ENCODE measurements at regions not wholly inside any gene's neighbourhood (a gene's known extent, or its start where the extent isn't known, plus 50 kb on each side); places are given as distances from the start of the nearest gene placed in this dataset.
"Not testable (repeated sequence)": the region's sequence is repeated elsewhere in the genome, so short reads cannot be mapped to it uniquely, and the experiment has no call there.

DNA sequence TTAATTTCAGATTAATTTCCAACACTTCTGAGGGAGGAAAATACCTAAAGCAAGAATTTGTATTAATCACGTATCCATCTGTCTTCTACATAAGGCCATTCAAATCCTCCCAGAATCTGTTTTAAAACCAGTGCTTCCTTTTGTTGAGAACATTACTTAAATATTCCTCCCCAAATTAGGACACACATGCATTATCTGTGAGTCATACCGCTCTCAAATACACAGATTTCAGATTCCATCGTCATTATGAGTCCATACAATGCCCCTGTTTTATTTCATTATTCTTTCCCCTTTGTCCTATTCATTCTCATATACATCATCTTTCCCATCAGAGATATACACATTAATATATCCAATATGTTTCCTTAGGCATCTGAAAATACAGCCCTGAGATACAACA, 57.3 kb upstream of the PRSS12 start:
- no peak for DNase-seq

DNA sequence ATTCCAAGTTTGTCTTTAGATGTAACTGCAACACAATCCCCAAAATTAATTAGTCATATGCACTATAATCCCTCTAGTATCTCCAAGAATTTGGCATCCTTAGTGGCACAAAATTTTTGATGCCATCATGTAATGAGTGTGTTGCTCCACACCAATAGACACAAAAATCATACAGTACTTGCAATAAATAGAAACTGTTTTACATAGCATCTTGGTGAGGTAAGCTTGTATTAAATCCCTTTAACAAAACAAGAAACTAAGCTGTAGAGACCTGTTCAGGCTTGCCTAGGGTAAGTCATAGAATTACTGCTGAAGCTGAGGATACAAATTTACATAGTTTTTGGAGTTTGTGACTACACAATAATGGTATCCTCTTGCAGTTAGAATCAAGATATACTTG, 64.5 kb upstream of the PRSS12 start:
- no peak for DNase-seq

DNA sequence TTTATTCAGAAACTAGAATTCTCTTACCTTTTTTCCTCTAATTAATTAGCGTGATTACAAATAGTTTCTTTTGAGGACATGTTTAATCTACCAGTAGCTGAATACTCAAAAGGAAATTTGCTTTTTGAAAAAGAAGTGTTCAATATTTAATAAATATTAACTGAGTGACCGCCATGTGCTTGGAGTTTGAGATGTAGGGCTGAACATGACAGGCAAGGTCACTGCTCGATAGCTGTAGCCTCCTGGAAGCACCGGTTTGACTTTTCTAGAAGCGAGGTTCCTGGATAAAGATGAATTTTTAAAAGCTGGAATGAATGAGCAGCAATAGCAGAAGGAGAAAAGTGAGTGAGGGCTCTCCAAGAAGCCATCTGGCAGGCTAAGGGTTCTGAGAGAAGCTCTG, 65.0 kb upstream of the PRSS12 start:
- not testable (repeated sequence) for DNase-seq

DNA sequence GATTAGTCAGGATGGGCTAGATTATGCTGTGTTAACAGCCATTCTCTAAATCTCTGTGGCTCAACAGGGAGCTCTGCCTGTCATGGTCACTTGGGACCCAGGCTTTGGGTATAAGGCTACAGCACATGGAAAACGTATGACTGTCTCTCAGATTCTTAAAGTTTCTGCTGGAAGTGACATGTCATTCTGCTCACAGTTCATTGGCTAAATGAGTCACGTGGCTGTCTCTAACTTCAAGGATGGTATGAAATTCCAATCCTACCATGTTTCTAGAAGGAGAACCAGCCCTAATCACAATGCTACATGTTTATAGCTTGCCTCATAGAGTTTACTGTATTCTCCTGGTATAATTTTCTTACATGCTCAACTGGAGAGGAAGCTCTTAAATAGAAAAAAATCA, 65.6 kb upstream of the PRSS12 start:
- not testable (repeated sequence) for DNase-seq

DNA sequence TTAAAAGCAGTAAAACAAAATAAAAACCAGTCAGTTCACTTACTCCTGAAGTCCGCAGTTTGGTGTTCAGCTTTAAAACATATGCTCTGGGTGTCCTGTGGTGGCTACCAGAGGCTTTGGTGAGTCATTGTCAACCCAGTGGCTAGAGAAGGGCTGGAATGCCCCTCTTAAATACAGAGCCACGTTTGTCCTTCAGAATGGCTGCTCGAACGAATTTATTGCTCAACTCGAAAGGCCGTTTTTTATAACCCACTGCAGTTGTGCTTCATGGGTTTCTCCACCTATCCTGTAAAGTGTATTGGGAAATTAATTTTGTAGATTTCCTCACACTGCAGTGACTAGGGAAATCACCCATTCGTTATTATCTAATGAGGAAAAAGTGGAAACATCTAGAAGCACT, 66.8 kb upstream of the PRSS12 start:
- DNase-seq = not testable (repeated sequence)

DNA sequence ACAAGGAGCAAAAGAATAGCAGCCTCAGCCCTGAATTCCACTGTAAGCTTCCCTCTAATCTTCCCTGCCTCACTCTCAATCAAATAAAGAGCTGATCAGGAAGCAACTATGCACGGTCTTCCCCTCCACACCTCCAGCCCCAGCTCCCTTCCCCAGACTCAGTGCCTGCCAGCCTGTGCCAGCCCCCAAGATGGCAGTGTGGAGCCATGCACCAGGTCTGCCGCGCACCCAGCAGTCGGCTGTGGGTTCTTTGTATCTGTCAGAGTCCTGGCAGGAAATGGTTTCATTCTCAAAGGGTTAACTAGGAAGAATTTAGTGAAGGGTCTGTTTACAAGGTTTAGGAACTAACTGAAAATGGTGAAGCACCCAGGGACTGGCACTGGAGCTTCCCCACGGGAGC, 71.3 kb upstream of the PRSS12 start:
- DNase-seq = peak; percentile 20

DNA sequence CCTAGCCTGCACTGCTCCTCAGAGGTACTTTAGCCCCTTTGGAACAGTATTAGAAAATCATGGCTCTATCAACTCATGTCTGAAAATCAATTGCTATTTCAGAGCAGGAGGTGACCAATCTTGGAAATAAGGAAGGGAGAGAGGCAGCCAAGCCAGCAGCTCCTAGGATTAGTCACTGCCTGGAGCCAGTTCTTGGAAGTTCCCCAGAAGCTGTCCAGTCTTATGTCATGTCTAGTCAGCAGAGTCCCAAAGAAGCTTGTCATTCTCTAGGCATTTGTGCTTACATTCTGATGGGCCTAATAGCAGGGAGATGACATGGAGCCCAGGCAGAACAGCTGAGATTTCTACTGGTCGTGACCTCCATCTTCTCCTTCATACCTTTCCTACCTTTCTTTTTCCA, 76.1 kb upstream of the PRSS12 start:
- not testable (repeated sequence) for DNase-seq

DNA sequence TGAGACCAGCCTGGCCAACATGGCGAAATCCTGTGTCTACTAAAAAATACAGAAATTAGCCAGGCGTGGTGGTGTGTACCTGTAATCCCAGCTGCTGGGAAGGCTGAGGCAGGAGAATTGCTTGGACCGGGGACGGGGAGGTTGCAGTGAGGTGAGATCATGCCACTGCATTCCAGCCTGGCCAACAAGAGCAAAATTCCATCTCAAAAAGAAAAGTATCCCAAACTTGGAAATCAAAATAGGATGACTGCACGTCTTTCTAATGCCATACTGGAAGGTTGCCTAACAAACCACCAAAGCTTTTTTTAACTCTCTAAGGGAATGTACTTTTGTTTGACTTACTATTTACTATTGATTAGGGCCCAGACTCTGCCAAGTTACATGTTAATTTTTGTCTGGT, 79.6 kb upstream of the PRSS12 start:
- not testable (repeated sequence) for DNase-seq

DNA sequence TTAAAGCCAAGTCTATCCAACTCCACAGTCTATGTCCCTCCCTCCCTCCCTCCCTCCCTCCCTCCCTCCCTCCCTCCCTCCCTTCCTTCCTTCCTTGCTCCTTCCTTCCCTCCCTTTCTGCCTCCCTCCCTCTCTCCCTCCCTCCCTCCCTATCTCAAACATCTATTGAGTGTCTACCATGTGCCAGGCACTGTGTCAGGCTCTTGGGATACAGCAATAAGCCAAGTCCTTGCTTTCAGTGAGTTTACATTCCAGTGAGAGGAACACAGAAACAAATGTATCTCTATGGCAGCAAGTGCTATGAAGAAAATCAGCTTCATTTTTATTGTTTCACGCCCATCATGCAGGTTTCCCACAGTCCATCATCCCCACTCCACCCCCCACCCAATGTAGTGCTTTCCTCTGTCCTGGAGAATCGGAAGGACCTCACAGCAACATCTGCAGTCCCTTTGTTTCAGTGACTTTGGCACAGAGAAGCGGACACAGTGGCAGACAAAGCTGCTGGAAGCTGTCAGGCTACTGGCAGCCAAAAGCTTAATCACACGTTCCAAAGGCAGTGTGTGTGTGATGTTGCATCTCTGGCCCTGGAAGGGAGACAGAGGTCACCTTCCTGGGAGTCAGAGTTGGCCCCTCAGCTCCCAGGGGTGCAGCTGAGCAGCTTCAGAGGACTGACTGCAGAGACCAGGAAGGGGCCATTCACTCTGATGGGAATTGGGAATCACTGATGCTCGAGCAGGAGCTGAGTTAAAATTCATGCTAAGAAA, 81.0 kb upstream of the PRSS12 start:
- not testable (repeated sequence) for DNase-seq

DNA sequence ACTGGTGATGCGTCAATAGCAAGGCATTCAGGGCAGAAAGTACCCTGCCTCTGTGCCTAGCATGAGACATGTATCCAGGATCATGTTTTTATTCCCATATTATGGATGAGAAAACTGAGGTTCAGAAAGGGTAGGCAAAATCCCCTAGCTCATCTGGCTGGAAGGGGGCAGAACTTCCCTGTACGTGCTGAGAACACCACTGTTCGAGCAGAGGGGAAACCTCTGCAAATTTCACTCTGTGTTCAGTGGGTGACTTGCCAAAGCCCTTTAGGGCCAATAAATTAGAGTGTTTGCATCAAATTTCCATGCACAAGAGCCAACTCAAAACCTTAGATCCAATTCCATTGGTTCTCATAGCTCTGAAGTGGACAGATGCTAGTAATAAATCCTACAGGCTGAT, 82.6 kb upstream of the PRSS12 start:
- DNase-seq = not testable (repeated sequence)

DNA sequence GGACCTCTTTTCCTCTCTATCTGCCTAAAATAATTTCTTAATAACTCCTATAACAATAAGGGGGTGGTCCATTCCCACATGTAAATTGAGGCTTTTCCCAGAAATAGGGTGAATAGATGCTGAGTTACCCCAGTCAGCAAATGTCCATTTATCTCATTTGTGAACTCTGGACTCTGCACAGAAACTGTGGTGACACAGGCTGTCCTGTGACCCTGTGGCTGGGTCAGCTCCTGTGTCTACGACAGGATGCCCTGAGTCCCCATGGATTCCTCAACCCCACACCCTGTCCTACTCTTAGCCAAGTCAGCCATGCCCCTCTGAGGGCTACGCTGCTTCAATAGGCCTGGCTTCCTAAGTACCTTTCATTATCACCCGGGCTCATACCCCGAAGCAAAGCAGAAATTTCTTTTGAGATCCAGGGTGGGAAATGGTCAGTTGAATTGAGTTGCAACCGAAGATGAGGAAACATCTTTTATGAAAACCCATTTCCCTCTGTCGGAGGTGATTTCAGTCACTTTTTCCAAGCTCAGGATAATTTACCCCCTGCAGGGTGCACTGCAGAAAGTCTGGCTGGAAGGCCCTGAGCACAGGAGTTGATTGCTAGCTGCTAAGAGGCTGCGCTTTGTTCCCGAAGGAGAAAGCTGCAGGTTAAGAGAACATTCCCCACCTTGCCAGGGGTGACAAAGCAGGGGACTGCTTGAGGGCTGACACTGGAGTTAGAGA, 89.5 kb upstream of the PRSS12 start:
- DNase-seq = not testable (repeated sequence)

DNA sequence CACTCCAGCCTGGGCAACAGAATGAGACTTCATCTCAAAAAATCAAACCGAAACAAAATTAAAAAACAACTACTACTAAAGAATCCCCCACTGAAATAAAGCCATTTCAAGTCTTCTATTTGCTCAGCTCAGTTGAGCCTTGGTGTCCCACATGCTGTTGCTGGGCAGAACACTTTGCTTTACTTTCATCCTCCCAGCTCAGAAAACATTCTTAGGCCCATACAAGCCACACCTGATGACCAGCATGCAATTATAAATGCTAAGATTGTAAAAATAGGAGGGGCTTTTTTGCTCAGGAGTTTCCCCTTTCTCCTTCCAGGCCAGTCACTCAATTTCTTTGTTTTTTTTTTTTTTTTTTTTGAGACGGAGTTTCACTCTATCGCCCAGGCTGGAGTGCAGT, 94.6 kb upstream of the PRSS12 start:
- DNase-seq = not testable (repeated sequence)

DNA sequence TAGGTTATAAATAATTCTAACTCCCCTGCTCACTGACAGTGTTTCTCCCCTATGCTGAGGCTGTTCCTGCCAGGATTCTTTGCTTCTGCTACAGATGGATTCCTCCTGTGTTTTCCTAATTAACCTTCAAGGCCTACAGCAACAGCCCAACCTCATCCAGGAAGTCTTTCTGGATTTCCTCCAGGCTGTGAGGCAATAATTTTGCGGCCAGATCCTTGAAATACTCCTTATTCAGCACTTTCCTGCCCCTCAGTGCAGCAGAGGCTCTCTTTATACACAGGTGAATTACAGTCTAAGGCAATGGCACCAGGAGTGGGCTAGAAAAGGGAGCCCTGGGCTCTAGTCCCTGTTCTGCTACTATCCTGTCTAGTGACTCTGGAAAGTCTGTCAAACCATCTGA, 102.1 kb upstream of the PRSS12 start:
- DNase-seq = not testable (repeated sequence)

DNA sequence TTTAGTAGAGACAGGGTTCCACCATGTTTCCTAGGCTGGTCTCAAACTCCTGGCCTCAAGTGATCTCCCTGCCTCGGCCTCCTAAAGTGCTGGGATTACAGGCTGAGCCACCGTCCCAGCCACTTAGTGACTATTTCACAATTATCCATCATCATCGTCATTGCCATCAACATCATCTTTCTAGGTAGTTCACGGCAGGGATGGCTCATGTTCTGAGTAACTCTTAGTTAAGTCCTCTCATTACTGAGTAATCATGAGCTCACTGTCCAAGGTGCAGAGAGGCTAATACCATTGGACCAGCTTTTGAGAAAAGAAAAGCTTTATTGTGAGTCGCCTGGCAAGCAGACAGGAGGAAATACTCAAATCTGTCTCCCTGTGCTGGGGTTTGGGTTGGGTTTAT, 108.6 kb upstream of the PRSS12 start:
- DNase-seq = not testable (repeated sequence)

DNA sequence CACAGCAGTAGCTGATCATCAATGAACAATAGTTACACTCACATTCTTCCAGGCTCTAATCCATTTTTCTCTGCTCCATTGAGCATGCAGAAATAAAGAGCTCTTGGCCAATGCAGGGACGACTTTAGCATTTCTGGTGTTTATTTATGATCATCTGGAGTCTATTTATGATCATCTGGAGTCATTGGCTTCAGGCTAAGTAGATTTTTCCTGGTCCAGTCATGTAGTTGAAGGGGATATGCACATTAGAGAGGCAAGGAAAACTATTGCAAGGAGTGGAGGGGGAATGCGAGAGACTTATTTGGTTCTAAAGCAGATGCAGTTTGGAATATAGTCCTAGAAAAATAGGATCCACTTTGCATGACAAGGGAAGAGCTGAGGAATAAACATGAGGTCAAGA, 113.0 kb upstream of the PRSS12 start:
- DNase-seq = not testable (repeated sequence)

DNA sequence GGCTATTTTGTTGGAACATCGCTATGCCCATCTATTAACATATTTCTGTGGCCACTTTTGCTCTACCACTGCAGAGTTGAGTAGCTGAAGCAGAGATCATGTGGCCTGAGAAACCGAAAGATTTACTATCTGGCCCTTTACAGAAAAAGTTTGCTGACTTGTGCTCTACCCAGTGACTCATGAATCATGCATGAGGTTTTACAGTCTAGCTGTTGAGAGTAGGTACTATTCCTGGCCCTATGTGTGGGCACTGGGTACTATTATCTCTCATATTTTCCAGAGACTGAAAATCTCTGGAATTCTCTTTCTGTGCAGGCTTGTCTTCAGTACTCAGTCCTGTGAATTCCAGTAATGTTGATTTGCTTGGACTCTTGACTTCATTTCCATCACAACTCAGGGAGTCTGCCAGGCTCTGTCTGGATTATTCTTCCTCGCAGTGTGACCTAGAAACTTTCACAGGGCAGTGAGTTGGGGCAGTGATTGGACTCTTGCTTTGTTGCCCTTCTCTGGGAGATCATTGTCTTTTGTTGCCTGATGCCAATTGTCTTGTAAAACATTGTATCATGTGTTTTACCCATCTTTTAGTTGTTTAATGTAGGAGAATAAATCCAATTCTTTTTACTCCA, 121.3 kb upstream of the PRSS12 start:
- not testable (repeated sequence) for DNase-seq

DNA sequence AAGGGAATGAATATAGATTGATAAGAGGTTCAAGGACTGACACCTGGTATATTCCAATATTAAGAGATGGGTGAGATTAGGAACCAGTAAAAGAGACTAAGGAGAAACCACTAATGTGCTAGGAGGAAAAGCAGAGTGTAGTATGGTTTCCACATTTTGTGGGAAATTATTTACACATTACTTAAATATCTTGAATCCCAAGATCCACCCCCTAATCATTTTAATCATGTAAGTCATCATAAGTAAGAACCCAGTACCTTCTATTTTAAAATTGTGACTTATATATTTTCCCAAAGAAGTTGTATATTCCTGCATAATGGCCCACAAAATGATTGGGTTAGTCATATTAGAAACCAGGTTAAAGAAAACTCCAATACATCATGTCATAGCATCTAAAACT, 122.0 kb upstream of the PRSS12 start:
- not testable (repeated sequence) for DNase-seq

DNA sequence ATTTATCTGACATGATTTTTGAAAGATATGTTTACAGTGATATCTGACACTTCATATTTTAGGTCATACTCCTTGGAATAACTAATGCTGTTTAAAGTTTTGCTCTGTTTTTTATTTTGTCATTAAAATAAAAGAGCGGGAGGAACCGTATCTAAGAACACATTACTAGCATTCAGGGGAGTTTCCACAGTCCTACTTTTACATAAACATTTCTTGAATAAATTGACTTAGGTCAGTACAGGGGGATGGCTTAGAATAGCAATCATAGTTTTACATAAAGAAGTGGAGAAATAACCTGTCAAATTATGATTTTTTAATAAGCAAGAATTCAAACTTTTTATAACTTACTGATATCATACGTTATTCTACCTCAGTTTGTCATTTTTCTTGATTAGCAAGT, 123.1 kb upstream of the PRSS12 start:
- not testable (repeated sequence) for DNase-seq

DNA sequence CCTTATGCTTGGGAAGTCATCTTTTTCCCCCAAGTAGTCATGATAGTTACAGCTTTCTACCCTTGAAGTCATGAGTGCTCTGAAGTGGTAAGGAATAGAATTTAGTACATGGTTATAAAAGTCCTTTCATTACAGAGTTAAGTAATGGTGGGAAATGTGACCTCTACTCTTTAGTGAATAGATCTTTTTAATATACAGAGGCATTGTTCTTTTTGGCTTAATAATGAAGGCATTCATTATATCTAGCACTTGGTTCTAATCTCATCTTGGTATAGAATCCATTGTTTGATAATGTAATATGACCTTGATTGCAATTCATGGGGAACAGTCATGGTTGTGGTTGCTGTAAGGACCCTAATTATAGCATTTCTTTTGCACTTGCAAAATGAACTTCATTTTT, 125.0 kb upstream of the PRSS12 start:
- not testable (repeated sequence) for DNase-seq

DNA sequence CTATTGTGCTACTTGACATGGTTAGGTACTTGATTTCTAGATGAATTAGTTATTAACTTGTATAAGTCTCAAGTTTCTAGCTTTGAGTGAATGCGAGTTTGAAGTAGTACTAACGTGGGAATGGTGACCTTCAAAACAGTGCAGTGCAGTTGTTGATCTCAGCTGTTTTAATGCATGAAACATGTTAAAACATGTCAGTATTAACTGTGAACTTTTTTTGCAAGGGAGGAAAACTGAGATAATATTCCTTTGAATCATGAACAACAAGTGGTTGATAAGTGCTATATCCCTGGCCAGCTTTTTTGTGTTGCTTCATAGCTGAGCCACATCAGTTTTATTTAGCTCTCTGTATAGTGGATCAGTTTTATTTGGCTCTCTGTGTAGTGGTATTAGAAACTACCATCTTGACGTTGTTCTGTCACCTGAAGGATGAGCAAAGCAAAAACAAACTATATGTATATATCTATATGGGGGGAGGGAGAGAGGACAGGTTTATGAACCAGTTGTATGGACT, 133.1 kb upstream of the PRSS12 start:
- not testable (repeated sequence) for DNase-seq

DNA sequence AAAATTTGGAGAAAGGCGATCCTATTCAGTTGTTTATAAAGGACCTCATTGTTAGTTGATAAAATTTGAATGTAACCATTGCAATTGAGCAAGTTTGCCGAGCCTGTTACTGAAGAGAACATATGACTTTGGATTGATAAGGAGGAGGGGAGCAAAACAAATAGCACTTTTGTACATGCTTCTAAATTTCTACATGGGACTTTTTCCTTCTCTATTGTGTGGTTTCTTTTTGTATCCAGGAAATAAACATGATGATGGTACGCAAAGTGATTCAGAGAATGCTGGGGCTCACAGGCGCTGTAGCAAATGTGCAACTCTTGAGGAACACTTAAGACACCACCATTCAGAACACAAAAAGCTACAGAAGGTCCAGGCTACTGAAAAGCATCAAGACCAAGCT, 140.2 kb upstream of the PRSS12 start:
- DNase-seq = not testable (repeated sequence)

DNA sequence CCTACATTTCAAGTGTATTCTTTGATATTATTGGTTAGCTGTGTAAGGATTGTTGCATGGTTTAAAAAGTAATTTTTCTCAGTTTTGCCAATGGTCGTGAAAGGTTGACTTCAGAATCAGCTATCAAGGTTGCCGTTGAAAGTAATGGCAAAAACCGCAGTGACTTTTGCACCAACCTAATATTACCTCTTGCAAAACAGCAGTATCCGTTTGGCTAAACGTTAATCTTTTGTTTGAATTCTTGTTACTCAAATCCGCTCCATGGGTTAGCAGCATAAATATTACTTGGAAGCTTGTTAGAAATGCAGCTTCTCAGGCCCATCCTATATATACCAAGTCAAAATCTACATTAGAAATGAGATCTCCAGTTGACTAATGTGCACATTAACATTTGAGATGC, 141.6 kb upstream of the PRSS12 start:
- not testable (repeated sequence) for DNase-seq

DNA sequence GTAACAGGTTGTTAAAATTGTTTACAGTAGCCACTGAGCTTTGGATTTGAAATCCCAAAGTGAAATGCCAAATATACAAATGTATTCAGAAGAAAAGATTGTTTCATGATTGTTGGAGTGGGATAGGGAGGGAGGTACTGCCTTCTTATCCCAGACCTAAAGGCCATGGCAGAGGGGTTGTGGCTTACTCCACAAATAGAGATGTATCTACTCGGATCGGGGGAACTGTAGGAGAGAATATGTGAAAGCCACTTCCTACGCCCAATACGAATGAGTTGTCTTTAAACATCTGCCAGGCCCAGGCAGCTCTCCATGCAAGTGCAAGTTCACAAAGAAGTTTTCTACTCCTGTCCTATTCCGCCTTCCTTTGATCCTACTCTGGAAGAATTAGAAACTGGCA, 150.2 kb upstream of the PRSS12 start:
- not testable (repeated sequence) for DNase-seq

DNA sequence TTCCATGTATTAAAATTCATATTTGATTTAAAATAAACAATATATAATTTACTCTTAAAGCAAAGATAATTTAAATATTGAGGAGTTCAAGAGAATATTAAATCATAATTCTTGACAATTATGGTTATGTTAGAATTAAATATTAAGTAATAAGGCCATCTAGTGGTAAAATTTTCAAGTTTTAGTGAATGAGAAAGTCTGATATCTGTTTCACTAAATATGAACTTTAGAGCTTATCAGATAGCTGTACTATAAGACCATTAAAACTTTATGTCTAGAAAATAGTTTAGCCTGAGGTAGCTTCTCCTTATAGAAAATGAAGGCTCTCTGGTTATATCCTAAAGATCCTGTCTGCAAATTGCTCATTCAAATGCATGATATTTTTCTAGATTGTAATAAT, 152.1 kb upstream of the PRSS12 start:
- not testable (repeated sequence) for DNase-seq

All from CD4-positive, alpha-beta T cell treated with Interleukin-12 subunit alpha and Interleukin-12 subunit beta, for 1 hour (primary cell).